ENCODE measurements at regions not wholly inside any gene's neighbourhood (a gene's known extent, or its start where the extent isn't known, plus 50 kb on each side); places are given as distances from the start of the nearest gene placed in this dataset.

DNA sequence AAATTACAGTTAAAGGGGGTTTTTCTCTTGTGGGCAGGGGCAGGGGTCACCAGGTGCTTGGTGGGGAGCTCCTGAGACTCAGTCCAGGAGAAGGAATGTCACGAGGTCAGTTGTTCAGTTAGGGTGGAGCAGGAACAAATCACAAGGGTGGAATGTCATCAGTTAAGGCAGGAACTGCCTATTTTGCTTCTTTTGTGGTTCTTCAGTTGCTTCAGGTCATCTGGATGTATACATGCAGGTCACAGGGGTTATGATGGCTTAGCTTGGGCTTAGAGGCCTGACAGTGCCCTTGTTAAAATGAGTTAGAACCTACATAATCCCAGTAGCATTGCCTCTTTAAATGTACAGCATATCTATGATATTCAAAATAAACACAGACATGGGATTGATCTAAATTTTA lies 120.2 kb upstream of the CHD2 start:
- Histone ChIP-seq H2BK15ac (ENCODE audit: low read depth, low read length) (no peak overlapping the region), H3K9ac (ENCODE audit: low read depth, low read length) (no peak overlapping the region), H3K18ac (ENCODE audit: low read depth, low read length) (no peak overlapping the region), H4K8ac (ENCODE audit: low read depth in 2 of 2, low read length in 2 of 2) (no peak overlapping the region), H3K4me2 (ENCODE audit: low read depth, low read length) (no peak overlapping the region), H2AK9ac (replicated peaks; ENCODE audit: low read depth, low read length, poor library complexity) (no peak overlapping the region), H2AK5ac (ENCODE audit: low read depth, low read length) (no peak overlapping the region), H3K4me3 (ENCODE audit: insufficient read depth, low read depth, low read length) (no peak overlapping the region), H2BK20ac (ENCODE audit: low read depth, low read length) (no peak overlapping the region), H3K56ac (ENCODE audit: extremely low read depth, insufficient read depth, low read length) (no peak overlapping the region), H3K9me1 (ENCODE audit: insufficient read depth, low read length) (no peaks in the 10 kb centered on the region), H3K36me3 (ENCODE audit: control insufficient read depth, insufficient read depth, low read length) (no peaks in the 10 kb centered on the region), H3K27ac (ENCODE audit: insufficient read depth, low read length) (no peak overlapping the region), H2BK5ac (ENCODE audit: low read depth, low read length, poor library complexity, severe bottlenecking) (no peak overlapping the region), H3K27me3 (ENCODE audit: control insufficient read depth, insufficient read depth, low read length) (no peaks in the 10 kb centered on the region), H4K5ac (ENCODE audit: low read depth, low read length) (no peak overlapping the region), H2BK120ac (ENCODE audit: low read depth, low read length) (no peak overlapping the region), H3K4ac (ENCODE audit: low read depth, low read length) (no peak overlapping the region), H3K4me1 (ENCODE audit: control insufficient read depth, insufficient read depth, low read length) (no peaks in the 10 kb centered on the region), H3K79me1 (ENCODE audit: low read depth in 1 of 2, low read length in 2 of 2) (no peaks in the 10 kb centered on the region), H3K9me3 (ENCODE audit: control insufficient read depth, insufficient read depth, low read length) (peaks cover 7% of the 10 kb centered on the region), H4K20me1 (ENCODE audit: insufficient read depth, low read length) (no peaks in the 10 kb centered on the region), H2AFZ (replicated peaks; ENCODE audit: low read length, poor library complexity) (no peak overlapping the region), H3K23ac (ENCODE audit: low read depth, low read length) (no peak overlapping the region), H3K14ac (replicated peaks; ENCODE audit: low read depth, low read length) (no peak overlapping the region), H4K91ac (ENCODE audit: insufficient read depth, low read depth, low read length) (no peak overlapping the region)
- TF ChIP-seq CHD1 (IDR thresholded peaks at IDR 0.05; ENCODE audit: low read depth, low read length) (no peak), NFE2L2 (IDR thresholded peaks at IDR 0.05; ENCODE audit: low read depth, low read length) (no peak), FOS (IDR thresholded peaks at IDR 0.05; ENCODE audit: low read depth, low read length) (no peak), RAD21 (IDR thresholded peaks at IDR 0.05; ENCODE audit: low read length) (no peak), MAFK (IDR thresholded peaks at IDR 0.05; ENCODE audit: low read depth, low read length) (no peak), MAZ (IDR thresholded peaks at IDR 0.05; ENCODE audit: borderline replicate concordance, low read depth, low read length) (no peak), MXI1 (IDR thresholded peaks at IDR 0.05; ENCODE audit: borderline replicate concordance, low read depth, low read length) (no peak)
- BruUV-seq (replicated peaks): no TSS peak
- intact Hi-C loops (cut with micrococcal nuclease): no loop called here
- in situ Hi-C loops (cut with MboI; ENCODE audit: low sequenced_read_pairs): loop anchor here (25.0 kb wide), 1 partner anchor 1332 kb away; no protein-coding TSS in a partner anchor
- ChIA-PET CTCF (no interaction called here), POLR2A (ENCODE audit: unreplicated experiment) (no interaction called here)
- DNase-seq (no peak), ATAC-seq (ENCODE audit: low read depth) (no peak)
- no CpG with 5 or more reads among the region's 1 CpG for WGBS, 2 experiments (ENCODE audit: extremely low coverage in 2 of 2, insufficient read length in 1 of 2)
- dilution Hi-C loops (cut with HindIII; ENCODE audit: low sequenced_read_pairs, unreplicated experiment): no loop called here
